HG03025 (cell line): ENCODE measurements at regions not wholly inside any gene's neighbourhood (a gene's known extent, or its start where the extent isn't known, plus 50 kb on each side); places are given as distances from the start of the nearest gene placed in this dataset.

Experiments used
- ATAC-seq: cut with Tn5 transposase; IDR thresholded peaks from one replicate; pipeline ENCODE4 v1.9.1; 2021; ENCODE audit warnings: mild to moderate bottlenecking, moderate library complexity; ENCODE audit not compliant: unreplicated experiment, low FRiP score

DNA sequence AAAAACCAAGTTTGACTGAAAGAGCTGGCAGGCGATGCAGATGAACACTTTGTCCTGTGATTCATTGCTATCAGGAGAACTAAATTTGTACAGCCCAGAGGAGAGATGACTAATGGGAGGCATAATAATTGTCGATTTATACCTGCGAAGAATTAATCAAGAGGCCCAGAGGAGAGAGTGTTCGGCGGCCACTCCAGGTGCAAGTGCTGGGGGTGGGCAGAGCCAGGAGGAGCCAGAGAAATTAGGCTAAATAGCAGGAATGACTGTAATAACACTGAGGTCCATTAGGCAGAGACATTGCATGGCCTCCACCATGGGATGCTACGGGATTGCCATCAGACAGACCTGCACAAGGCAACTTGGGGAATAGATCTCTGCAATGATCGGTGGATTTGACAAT lies 107.7 kb upstream of the UQCRFS1 start:
- no peak for ATAC-seq

GRCh38 chr19:29321116-29321515 lies 108.2 kb upstream of the UQCRFS1 start:
- ATAC-seq: no peak

- no peak for ATAC-seq
Observed at GRCh38 chr19:29323021-29323430, 110.1 kb upstream of the UQCRFS1 start.

DNA sequence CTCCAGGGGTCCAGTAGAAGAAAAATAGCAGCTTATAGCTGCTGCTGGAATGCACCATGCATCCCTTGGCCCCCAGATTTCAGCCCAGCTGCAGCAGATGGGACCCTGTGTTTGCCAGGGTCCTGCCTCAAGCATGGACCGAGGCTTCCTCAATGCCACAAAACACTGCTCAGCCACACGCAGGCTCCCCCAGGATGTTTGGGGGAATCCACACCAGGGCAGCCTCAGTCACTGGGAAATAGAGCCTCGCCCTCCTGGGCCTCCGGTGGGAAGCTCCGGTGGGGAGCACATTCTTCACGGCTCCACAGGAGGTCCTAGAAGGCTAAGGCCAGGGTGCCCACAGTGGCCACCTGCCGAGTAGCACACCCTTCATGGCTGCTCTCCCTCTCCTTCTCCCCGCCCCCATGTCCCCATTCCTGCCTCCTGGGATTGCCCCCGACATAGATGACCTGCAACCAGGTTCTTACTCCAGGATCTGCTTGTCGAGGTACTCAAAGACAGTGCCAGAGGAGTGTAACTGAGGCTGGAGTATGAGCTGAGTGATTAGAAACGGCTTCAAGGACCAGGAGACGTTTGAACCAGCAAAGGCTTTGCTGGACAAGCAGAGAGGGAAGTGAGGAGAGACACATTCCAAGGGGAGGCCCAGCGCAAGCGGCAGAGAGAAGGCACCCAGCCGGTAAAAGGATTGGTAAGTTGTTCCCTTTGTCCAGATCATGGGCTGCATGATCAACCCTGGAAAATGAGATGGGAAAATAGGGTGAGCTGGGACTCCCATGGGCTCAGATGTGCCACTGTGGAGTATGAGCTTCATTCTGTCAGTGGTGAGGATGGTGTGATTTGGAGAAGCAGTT lies 110.7 kb upstream of the UQCRFS1 start:
- no peak for ATAC-seq

- no peak for ATAC-seq
Observed at GRCh38 chr19:29324291-29324680, 111.3 kb upstream of the UQCRFS1 start.

DNA sequence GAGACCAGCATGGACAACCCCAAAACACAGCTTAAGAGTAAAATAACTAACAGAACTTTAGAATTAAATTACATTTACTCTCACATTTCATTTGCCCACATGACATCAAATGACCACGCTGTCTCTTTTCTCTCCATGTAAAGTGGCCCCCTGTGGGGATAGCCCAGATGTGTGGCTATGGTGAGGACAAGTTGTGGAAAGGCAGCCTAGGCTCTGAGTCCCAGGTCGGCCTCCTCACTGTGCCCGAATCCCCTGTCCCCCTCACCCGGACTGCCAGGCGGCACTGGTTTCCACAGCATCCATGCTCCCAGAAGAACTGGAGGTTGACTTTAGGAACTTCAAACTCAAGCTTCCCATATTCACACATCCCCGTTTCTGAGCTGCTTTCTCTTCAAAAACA lies 111.8 kb upstream of the UQCRFS1 start:
- ATAC-seq: no peak

DNA sequence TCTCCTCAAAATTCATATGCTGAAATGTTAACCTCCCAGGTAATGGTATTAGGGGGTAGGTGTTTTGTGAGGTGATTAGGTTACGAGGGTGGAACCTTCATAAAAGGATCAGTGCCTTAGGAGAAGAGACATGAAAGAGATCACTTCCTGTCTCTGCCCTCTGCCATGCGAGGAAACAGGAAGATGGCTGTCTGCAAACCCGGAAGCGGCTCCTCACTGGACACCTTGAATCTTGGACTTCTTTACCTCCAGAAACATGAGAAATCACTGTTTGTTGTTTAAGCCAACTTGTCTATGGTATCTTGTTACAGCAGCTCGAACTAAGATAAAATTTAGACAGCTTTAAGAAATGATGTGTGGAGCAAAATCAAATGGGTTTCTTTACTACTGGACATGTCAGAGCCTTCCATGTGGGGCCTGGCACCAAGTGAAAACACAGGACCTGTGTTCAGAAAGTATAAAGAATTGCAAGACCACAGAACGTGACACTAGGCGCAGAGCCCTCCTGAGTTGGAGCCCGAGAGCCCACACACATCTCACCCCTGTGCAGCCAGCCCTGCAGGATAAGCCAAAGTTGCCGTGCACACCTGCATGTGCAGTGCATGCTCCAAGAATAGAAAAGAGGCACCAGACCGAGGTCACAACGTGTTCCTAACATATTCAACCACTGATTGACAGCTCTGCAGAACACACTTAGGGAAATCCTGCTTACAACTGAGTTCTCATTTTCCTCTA lies 112.5 kb upstream of the UQCRFS1 start:
- ATAC-seq: no peak

DNA sequence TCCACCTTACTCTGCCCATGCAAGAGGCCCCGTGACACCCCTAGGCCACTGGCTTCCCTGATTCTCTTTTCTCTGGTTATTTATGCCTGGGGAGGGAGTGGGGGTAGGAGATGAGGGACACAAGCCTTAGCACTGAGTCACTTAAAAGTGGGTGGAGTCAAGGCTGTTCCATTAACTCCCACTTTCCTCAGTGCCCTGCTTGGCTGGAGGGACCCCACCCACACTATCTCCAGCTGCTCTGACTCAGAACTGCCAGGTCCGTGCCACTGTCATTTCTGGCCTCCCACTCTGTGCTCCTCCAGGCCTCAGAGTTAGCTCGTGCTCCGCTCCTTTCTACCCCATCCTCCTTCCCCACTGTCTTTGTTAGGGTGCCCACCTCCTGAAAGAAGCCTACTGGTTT lies 113.4 kb upstream of the UQCRFS1 start:
- no peak for ATAC-seq

DNA sequence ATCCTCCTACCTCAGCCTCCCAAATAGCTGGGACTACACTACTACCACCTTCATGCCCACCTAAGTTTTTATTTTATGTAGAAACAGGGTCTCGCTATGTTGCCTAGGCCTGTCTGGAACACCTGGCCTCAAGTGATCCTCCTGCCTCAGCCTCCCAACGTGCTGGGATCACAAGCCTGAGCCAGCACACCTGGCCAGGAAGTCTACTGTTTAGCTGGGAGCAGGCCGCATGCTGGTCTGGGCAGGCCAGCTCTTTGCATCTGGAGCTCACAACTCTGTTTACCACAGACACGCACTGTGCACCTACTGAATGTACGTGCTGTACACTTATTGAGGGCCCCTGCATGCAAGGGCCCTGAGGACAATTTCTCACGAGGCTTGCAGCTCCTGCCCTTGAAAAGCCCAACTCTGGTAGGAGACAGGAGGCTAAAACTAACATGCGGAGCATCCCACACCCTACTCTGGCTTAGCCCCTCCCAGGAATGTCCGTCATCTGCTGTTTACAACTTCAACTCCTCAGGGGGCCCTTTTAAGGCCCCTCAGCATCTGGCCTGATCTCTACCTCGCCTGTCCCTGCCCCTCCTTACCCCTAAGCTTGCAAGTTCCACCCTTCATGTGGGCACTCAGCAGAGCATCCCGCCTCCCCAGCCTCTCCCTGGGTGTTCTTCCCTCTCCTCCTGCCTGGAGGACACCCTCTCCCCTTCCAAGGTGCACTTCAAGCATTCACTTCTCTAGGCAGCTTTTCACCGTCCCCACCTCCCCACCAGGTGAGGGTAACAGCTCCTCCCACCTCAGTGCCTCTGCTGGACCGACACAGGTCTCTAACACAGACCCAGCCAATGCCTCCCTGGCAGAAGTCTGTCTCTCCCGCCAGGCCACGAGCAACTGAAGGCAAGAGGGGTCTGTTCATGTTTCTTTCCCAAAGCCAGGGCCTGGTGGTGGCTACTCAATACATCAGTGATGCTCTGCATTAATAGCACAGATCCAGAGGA lies 114.2 kb upstream of the UQCRFS1 start:
- no peak for ATAC-seq

GRCh38 chr19:29328586-29328985 lies 115.6 kb upstream of the UQCRFS1 start:
- ATAC-seq: no peak

GRCh38 chr19:29329460-29330134 lies 116.6 kb upstream of the UQCRFS1 start:
- ATAC-seq: no peak

DNA sequence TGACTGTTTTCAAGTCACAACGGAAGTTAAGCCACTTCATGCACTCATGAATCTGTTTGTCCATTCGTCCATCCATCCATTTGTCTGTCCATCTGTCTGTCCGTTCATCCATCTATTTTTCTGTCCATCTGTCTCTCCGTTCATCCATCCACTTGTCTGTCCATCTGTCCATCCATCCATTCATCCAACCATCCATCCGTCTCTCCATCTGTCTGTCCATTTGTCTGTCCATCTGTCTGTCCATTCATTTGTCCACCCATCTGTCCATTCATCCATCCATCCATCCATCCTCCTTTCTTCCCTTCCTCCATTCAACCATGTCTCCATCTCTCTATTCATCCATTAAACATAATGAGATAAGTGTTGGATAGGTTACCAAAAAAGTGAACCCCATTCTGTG lies 123.5 kb upstream of the UQCRFS1 start:
- ATAC-seq: no peak

DNA sequence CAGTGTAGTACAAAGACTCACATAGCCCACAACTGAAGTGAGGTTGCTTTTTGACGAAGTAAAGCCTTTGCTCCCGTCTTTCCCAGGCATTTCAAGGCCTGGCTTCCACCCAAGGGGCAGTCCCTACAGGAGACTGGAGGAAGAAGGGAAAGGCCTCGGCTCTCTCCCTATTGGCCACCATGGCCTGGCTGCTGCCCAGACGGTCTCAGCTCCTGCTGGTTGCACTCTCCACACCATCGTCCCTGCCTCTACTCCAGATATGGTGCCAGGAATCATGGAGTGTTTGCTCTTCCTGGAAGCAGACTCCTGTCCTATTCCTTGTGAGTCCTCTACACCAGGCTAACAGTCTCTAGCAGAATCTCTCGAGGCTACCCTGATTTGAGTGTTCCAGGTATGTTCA lies 124.1 kb upstream of the UQCRFS1 start:
- ATAC-seq: no peak

DNA sequence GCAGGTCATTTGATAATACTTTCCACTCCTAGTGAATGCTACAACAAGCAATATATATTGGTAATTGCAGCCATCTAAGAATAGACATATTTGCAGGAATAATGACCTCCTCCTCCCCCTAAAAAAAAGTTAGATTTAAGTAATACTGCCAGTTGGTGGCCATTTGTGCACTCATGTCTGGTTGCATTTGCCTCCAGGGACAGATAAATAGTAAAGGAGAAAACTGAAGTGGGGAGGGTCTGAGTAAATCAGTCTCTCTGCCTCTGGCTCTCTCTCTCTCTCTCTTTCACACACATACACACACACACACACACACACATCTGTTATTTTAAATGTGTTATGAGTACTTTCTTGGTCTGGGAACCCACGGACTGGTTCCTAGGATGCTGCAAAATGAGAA lies 125.5 kb upstream of the UQCRFS1 start:
- ATAC-seq: no peak

DNA sequence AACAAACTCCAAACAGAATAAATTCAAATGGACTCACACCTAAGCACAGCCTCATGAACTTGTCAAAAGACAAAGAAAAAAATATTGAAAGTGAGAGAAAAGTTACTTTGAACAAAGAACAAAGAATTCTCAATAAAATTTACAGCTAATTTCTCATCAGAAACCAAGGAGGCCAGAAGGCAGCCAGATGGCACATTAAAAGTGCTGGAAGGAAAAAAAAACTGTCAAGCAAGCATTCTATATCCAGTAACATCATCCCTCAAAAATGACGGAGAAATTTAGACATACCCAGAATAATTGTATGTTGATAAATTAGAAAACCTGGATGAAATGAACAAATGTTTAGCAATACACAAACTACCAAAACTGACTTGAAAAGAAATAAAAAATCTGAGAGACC lies 129.8 kb upstream of the UQCRFS1 start:
- no peak for ATAC-seq

DNA sequence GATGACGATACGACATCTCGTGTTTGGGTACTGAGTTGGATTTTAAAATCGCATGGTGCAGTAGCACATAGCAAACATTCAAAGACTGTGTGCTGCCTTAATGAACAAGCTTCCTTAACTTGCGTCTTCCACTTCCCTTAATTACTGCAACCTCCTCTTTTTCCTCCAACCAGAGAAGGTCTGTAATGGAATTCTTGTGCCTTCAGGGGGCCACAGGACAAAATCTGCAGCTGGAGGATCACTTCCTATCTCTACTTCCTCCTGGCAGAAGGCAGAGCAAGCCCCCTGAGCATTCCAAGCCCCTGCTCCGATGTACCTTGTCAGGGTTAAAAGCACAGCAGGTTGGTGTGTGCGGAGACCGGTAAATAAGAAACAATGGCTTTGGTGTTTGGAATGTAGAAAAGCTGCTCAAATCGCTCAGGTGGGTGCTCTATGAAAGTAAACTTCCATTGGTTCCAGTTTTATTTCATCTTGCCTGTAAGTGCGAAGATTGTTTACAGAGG lies 151.3 kb upstream of the UQCRFS1 start:
- ATAC-seq: no peak

DNA sequence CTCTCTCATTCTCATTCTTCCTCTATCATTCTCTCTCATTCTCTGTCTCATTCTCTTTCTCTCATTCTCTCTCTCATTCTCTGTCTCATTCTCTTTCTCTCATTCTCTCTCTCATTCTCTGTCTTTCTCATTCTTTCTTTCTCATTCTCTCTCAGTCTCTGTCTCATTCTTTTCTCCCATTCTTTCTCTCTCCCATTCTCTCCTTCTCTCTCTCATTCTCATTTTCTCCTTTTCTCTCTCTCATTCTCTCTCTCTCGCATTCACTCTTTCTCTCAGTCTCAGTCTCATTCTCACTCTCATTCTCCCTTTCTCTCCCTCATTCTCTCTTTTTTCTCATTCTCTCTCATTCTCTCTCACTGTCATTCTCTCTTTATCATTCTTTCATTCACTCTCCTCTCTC lies 152.0 kb upstream of the UQCRFS1 start:
- no peak for ATAC-seq

DNA sequence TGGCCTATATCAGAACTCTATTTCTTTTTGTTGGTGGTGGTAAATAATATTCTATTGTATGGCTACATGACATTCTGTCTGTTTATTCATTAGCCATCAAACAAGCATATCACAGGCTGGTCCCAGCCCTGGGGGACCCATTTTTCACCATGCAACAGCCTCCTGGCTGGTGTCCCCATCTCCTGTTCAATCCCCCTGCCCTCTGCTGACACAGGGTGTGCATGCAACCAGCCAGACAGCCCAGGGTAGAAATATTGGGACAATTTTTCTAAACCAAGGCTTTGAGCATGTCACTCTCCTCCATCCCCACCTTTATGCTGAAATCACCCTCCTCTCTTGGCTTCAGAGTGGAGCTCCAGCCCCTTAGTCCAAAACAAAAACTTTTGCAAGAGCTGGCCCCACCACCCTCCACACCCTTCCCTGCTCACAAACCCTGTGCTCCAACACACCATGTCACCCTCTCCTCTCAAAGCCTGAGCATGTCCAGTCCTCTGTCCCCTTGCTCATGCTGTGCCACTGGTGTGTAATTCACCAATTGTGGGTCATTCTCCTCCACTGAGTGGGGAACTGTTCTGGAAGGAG lies 153.0 kb upstream of the UQCRFS1 start:
- ATAC-seq: no peak

DNA sequence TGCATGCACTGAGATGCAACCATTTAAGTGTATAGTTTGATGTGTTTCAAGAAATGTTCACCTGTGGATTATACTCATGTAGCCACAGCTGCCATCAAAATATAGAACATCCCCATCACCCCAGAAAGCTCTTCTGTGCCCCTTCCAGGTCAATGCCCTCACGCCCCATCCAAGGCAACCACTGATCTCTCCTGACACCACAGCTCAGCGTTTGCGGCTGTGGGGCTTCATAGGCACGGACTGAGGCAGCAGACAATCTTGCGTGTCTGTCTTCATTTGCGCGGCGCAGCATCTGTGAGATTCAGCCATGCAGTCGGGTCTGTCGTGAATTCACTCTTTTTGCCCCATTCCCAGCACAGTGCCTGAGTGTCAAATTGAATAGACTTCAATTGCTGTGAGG lies 153.8 kb upstream of the UQCRFS1 start:
- no peak for ATAC-seq

DNA sequence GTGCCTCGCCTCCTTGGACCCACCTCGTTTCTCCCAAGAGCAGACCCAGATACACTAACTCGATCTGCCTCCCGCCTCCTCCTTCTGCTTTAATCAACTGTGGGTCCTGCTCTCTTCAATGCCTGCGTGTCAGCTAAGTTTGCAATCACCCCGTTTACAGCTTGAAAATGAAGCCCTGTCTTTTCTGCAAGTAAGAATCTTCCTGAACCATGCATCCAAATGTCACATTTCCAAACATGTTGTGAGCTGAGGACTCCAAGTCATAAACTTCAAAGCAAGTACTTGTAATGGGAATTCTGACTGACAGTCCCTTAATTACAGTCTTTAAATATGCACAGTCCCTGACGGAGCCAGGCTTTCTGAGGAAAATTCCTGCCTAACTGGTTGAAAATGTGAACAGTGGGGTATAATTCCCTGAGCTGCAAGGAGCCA lies 154.9 kb upstream of the UQCRFS1 start:
- no peak for ATAC-seq
